Mesendoderm (in vitro differentiated cells): ENCODE measurements at regions not wholly inside any gene's neighbourhood (a gene's known extent, or its start where the extent isn't known, plus 50 kb on each side); places are given as distances from the start of the nearest gene placed in this dataset.

ENCODE experiments used
- DNase-seq: peaks from one replicate; pipeline ENCODE4 v3.0.0; 2013
- H2AK5ac ChIP-seq: 2 replicates; pipeline ENCODE4 v1.6.1; 2013; ENCODE audit warnings: low read length, inconsistent platforms
- H2BK120ac ChIP-seq: 2 replicates; pipeline ENCODE4 v1.6.1; 2013; ENCODE audit warnings: low read depth, mild to moderate bottlenecking, low read length, moderate library complexity, mixed read lengths
- H2BK15ac ChIP-seq: replicated peaks from 2 replicates; pipeline ENCODE4 v1.6.1; 2013; ENCODE audit warnings: low read depth, mild to moderate bottlenecking, moderate library complexity
- H2BK5ac ChIP-seq: 2 replicates; pipeline ENCODE4 v1.6.1; 2013; ENCODE audit warnings: low read length, inconsistent platforms
- H3K18ac ChIP-seq: 2 replicates; pipeline ENCODE4 v1.6.1; 2013; ENCODE audit warnings: mild to moderate bottlenecking, low read length, mixed read lengths
- H3K23ac ChIP-seq: one replicate; pipeline ENCODE4 v1.6.1; 2013; ENCODE audit warnings: low read length
- H3K27ac ChIP-seq: 2 replicates; pipeline ENCODE4 v1.5.1; 2013; ENCODE audit warnings: low read depth, mild to moderate bottlenecking, inconsistent platforms, low read length, moderate library complexity
- H3K27me3 ChIP-seq: 2 replicates; pipeline ENCODE4 v1.6.1; 2013; ENCODE audit warnings: low read length, control low read depth, mild to moderate bottlenecking, inconsistent platforms; ENCODE audit not compliant: insufficient read depth, poor library complexity
- H3K36me3 ChIP-seq: 2 replicates; pipeline ENCODE4 v1.6.1; 2013; ENCODE audit warnings: low read length, inconsistent platforms; ENCODE audit not compliant: control insufficient read depth, insufficient read depth
- H3K4ac ChIP-seq: one replicate; pipeline ENCODE4 v1.6.1; 2013; ENCODE audit warnings: low read depth, mild to moderate bottlenecking, low read length, moderate library complexity
- H3K4me1 ChIP-seq: 2 replicates; pipeline ENCODE4 v1.6.1; 2013; ENCODE audit warnings: low read depth, low read length, inconsistent platforms; ENCODE audit not compliant: control insufficient read depth
- H3K4me2 ChIP-seq: 2 replicates; pipeline ENCODE4 v1.6.1; 2013; ENCODE audit warnings: low read length
- H3K4me3 ChIP-seq: 2 replicates; pipeline ENCODE4 v1.5.1; 2013; ENCODE audit warnings: mild to moderate bottlenecking, low read length
- H3K56ac ChIP-seq: one replicate; pipeline ENCODE4 v1.6.1; 2013; ENCODE audit warnings: low read length
- H3K79me1 ChIP-seq: 2 replicates; pipeline ENCODE4 v1.6.1; 2013; ENCODE audit warnings: low read length, inconsistent platforms
- H3K79me2 ChIP-seq: 2 replicates; pipeline ENCODE4 v1.6.1; 2013; ENCODE audit warnings: mild to moderate bottlenecking, low read length; ENCODE audit not compliant: control insufficient read depth, insufficient read depth
- H3K9ac ChIP-seq: 2 replicates; pipeline ENCODE4 v1.6.1; 2013; ENCODE audit warnings: low read length, inconsistent platforms
- H4K5ac ChIP-seq: one replicate; pipeline ENCODE4 v1.6.1; 2013; ENCODE audit warnings: low read length
- H4K8ac ChIP-seq: one replicate; pipeline ENCODE4 v1.6.1; 2013; ENCODE audit warnings: low read depth, mild to moderate bottlenecking, control low read depth, low read length, moderate library complexity
- whole genome bisulfite sequencing: extraction: QIAGEN DNeasy Blood & Tissue Kit; methylation state at CpG from one replicate; pipeline ENCODE4 v1.1.7; 2013; ENCODE audit warnings: low lambda C conversion rate, missing lambda C conversion rate; ENCODE audit not compliant: insufficient coverage; ENCODE audit errors: extremely low coverage; 5-methylcytosine and 5-hydroxymethylcytosine counted together

DNA sequence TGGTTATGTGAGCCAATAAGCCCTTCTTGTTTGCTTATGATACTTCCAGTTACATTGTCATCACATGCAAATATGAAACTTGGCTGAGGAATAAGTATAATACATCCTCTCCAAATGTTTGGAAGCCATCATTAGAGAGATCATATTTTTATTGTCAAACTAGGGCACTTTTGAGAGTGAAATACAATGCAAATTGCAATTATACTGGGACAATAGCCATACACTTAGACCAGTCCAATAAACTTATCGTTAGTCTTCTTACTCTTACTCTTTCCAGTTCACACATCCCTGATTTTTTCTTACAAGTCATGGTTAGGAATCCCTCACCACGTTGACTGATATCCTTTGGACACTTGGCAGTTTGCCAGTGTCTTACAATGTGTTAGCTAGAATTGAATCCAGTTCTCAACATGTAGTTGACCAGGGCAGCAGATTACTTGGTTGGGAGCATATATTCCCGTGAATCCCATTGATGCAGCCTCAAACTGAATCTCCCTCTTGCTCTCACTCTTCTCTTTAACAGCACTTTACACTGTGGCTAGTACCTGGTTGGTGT is 519.7 kb upstream of the ID4 start:
- H2BK15ac ChIP-seq = no peak overlapping the region
- no peaks in the 10 kb centered on the region for H3K79me1 ChIP-seq
- H3K23ac ChIP-seq = no peak overlapping the region
- no peak overlapping the region for H2BK120ac ChIP-seq
- peaks cover 2% of the 10 kb centered on the region for H3K4me1 ChIP-seq
- H3K4me2 ChIP-seq = no peak overlapping the region
- no peaks in the 10 kb centered on the region for H3K79me2 ChIP-seq
- DNase-seq = no peak
- no CpG with 5 or more reads among the region's 3 CpGs for WGBS
- H2AK5ac ChIP-seq = no peak overlapping the region
- H3K27me3 ChIP-seq = no peaks in the 10 kb centered on the region
- H3K18ac ChIP-seq = no peak overlapping the region
- no peak overlapping the region for H3K4me3 ChIP-seq
- H3K27ac ChIP-seq = no peak overlapping the region
- no peak overlapping the region for H4K5ac ChIP-seq
- no peak overlapping the region for H3K56ac ChIP-seq
- no peak overlapping the region for H2BK5ac ChIP-seq
- H3K4ac ChIP-seq = no peak overlapping the region
- H4K8ac ChIP-seq = no peak overlapping the region
- H3K36me3 ChIP-seq = no peaks in the 10 kb centered on the region
- no peak overlapping the region for H3K9ac ChIP-seq

- H3K27ac ChIP-seq = no peak overlapping the region
- no peak overlapping the region for H2BK120ac ChIP-seq
- H3K56ac ChIP-seq = no peak overlapping the region
- no peaks in the 10 kb centered on the region for H3K79me1 ChIP-seq
- no peaks in the 10 kb centered on the region for H3K79me2 ChIP-seq
- H3K18ac ChIP-seq = no peak overlapping the region
- no peaks in the 10 kb centered on the region for H3K27me3 ChIP-seq
- no peak overlapping the region for H3K4me3 ChIP-seq
- H2BK15ac ChIP-seq = no peak overlapping the region
- no peak overlapping the region for H4K5ac ChIP-seq
- no peaks in the 10 kb centered on the region for H3K36me3 ChIP-seq
- no CpG with 5 or more reads among the region's 1 CpG for WGBS
- H3K4ac ChIP-seq = no peak overlapping the region
- no peaks in the 10 kb centered on the region for H3K4me1 ChIP-seq
- H4K8ac ChIP-seq = no peak overlapping the region
- no peak for DNase-seq
- H3K4me2 ChIP-seq = no peak overlapping the region
- H3K9ac ChIP-seq = no peak overlapping the region
- no peak overlapping the region for H3K23ac ChIP-seq
- no peak overlapping the region for H2AK5ac ChIP-seq
- H2BK5ac ChIP-seq = no peak overlapping the region
These were observed 518.2 kb upstream of the ID4 start for GRCh38 chr6:19319005-19319404.

DNA sequence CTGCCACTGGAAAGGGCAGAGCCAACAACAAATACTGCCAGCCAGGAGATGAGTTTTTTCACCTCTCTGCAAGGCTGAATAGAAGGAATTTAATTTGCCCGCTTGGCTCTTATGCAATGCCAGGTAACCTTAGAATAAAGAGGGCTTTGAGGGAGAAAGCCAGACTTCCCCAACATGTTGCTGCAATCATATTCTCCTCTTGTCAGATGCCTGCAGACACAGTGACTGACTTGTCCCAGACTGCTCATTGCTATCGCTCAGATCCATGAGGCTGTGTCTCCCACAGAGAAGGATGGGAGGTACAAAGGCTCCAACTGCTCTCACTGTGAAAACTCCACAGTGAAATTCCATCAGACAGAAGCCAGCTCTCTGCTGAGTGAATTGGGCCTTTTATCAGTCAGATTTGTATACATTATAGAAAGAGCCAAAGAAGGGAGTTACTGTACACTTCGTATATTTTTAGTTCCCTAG is 517.0 kb upstream of the ID4 start:
- Histone ChIP-seq H3K36me3 (no peaks in the 10 kb centered on the region), H3K56ac (no peak overlapping the region), H3K4me1 (no peaks in the 10 kb centered on the region), H2BK15ac (no peak overlapping the region), H2BK120ac (peak overlapping the region; percentile 4), H3K9ac (no peak overlapping the region), H3K27ac (no peak overlapping the region), H3K4me3 (no peak overlapping the region), H3K18ac (no peak overlapping the region), H4K5ac (no peak overlapping the region), H3K4ac (no peak overlapping the region), H3K79me1 (no peaks in the 10 kb centered on the region), H3K27me3 (no peaks in the 10 kb centered on the region), H4K8ac (no peak overlapping the region), H3K79me2 (no peaks in the 10 kb centered on the region), H2AK5ac (no peak overlapping the region), H2BK5ac (no peak overlapping the region), H3K23ac (no peak overlapping the region), H3K4me2 (no peak overlapping the region)
- WGBS = no CpG with 5 or more reads among the region's 3 CpGs
- peak; percentile 14 for DNase-seq

GRCh38 chr6:19322691-19323485 is 514.3 kb upstream of the ID4 start:
- Histone ChIP-seq H4K8ac (no peak overlapping the region), H2BK120ac (no peak overlapping the region), H3K4me1 (peaks cover 1% of the 10 kb centered on the region), H3K79me2 (no peaks in the 10 kb centered on the region), H2BK5ac (no peak overlapping the region), H4K5ac (no peak overlapping the region), H3K56ac (no peak overlapping the region), H3K4me2 (no peak overlapping the region), H3K4ac (no peak overlapping the region), H3K79me1 (no peaks in the 10 kb centered on the region), H3K23ac (no peak overlapping the region), H3K18ac (no peak overlapping the region), H3K27ac (no peak overlapping the region), H3K9ac (no peak overlapping the region), H2AK5ac (no peak overlapping the region), H3K4me3 (no peak overlapping the region), H3K27me3 (no peaks in the 10 kb centered on the region), H2BK15ac (peak overlapping the region; percentile 98), H3K36me3 (no peaks in the 10 kb centered on the region)
- WGBS = no CpG with 5 or more reads among the region's 5 CpGs
- no peak for DNase-seq

DNA sequence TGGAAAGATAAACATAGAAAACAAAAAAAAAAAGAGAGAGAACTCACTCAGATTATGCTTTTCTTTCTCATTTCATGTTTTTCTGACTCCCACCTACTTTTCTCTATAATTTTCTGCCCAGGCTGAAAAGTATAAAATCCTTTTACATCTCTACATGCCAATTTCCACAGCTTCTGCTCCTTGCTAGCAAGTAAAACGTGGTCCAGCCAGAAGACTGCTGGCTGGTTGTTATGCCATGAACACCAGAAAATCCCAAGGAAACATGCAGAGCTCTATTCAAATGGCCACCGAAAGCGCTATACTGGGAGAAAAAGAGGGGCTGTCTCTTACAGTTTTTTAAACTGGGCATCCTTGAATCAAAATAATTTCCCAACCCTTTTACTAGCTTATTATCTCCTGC is 512.8 kb upstream of the ID4 start:
- WGBS = no CpG with 5 or more reads among the region's 3 CpGs

More for the DNA sequence above, 512.8 kb upstream of the ID4 start:
- Histone ChIP-seq H3K4me1 (peaks cover 1% of the 10 kb centered on the region), H2BK120ac (no peak overlapping the region), H3K79me2 (no peaks in the 10 kb centered on the region), H3K27me3 (no peaks in the 10 kb centered on the region), H3K9ac (no peak overlapping the region), H3K4ac (no peak overlapping the region), H2BK5ac (no peak overlapping the region), H2AK5ac (no peak overlapping the region), H3K4me3 (no peak overlapping the region), H3K18ac (no peak overlapping the region), H3K4me2 (no peak overlapping the region), H3K36me3 (no peaks in the 10 kb centered on the region), H3K79me1 (no peaks in the 10 kb centered on the region), H3K56ac (no peak overlapping the region), H3K23ac (no peak overlapping the region), H3K27ac (no peak overlapping the region), H4K8ac (no peak overlapping the region), H2BK15ac (no peak overlapping the region), H4K5ac (no peak overlapping the region)
- DNase-seq = no peak
